Globus pallidus (tissue), 1 donor: ENCODE measurements at regions not wholly inside any gene's neighbourhood (a gene's known extent, or its start where the extent isn't known, plus 50 kb on each side); places are given as distances from the start of the nearest gene placed in this dataset.
"Not testable (repeated sequence)": the region's sequence is repeated elsewhere in the genome, so short reads cannot be mapped to it uniquely, and the experiment has no call there.

Experiments used
- DNase-seq: peaks from one replicate; pipeline ENCODE4 v3.0.0-alpha.2; 2015; ENCODE audit warnings: low spot score

DNA sequence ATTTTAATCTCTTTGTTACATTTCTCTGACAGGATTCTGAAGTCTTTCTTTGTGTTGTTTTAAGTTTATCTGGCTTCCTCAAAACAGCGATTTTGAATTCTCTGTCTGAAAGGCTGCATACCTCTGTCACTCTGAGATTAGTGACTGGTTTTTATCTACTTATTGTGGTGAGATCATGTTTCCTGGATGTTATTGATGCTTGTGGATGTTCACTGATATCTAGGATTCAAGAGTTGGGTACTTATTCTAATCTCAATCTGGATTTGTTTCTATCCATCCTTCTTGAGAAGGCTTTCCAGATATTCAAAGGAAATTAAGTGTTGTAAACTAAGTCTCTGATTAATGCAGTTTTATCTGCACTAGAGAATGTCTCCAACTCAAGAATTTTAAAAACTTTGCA is 1076.1 kb upstream of the ADGRB3 start:
- no peak for DNase-seq

DNA sequence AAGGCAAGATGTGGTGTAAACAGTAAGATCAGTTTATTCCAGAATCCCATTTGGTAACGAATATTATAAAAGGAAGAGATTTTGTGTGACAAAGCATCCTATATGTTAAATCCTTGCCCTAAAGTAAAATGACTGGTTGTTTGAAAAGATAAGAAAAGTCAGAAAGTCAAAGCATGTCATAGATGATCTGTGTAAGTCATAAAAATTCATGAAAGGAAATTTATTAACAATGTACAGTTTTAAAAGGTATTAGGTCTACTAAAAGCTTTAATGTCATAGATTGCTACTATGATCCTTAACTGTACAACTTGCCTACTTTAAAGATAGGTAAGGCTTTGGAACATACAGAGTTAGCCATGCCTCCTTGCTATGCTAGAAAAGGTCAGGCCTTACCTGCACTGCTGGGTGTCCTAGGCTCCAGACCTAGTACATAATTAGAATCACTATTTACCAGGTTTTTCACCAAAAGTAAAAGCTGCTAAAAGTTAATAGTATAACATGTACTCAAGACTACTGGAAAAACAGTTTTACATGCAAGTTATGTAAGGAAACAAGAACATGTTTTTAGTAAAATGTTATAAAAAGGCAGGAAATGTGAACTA is 1090.1 kb upstream of the ADGRB3 start:
- no peak for DNase-seq

DNA sequence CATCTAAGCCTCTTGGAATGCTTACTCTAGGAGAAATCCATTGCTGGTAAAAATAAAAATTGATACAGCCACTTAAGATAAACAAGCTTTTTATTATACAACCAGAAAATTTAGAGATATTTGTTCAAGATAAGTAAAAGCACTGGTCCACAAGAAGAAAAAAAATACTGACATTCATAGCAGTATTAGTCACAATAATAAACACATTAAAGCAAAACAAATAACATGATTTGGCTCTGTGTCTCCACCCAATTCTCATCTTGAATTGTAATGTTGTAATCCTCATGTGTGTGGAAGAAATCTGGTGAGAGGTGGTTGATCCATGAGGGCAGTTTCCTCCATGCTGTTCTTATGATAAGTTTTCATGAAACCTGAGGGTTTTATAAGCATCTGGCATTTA is 1093.5 kb upstream of the ADGRB3 start:
- no peak for DNase-seq

DNA sequence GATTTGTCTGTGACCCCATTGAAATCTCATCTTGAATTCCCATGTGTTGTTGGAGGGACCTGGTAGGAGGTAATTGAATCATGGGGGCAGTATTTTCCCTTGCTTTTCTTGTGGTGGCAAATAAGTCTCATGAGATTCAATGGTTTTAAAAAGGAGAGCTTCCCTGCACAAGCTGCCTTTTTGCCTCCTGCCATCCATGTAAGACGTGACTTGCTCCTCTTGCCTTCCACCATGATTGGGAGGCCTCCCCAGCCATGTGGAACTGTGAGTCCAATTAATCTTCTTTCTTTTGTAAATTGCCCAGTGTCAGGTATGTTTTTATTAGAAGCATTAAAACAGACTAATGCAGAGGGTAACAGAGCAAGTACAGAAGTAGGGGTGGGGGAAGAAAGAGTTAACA is 1097.0 kb upstream of the ADGRB3 start:
- DNase-seq, result no peak

DNA sequence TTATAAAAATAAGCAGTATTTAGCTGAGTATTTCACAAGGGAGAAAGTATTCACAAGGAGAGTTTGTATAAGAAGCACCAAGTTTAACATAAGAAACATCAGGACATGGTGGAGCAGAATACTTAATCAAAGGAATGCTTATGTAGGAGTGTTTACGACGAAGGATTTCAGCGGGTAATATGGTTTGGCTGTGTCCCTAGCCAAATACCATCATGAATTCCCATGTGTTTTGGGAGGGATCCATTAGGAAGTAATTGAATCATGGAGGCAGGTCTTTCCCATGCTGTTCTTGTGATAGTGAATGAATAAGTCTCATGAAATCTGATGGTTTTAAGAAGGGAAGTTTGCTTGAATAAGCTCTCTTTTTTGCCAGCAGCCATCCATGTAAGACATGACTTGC is 1099.1 kb upstream of the ADGRB3 start:
- no peak for DNase-seq

DNA sequence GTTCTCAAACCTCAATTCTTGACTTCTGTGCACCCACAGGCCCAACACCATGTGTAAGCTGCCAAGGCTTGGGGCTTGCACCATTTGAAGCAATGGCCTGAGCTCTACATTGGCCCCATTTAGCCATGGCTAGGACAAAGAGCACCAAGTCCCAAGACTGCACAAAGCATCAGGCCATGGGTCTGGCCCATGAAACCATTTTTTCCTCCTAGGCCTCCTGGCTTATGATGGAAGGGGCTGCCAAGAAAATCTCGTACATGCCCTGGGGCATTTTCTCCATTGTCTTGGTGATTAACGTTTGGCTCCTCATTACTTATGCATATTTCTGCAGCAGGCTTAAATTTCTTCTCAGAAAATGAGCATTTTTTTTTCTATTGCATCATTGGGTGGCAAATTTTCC is 1128.7 kb upstream of the ADGRB3 start:
- no peak for DNase-seq

DNA sequence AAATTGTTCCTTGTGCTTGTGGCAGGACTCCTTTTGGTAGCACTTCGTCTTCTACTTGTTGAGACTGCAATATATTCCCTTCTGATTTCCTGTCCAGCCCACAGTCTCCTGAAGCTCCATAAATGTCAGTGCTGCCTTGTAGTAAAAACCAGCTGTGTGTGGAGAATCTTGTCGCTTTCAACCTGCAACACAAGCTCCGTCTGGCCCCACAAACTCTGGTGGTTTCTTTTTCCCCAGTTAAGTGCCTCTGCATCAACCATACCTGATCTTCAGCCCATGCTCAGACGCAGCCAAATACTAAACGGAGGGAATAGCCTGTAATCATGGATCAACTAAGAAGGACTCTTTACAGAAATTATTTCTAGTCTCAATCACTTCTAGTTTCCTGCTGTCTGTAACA is 1133.3 kb upstream of the ADGRB3 start:
- no peak for DNase-seq

DNA sequence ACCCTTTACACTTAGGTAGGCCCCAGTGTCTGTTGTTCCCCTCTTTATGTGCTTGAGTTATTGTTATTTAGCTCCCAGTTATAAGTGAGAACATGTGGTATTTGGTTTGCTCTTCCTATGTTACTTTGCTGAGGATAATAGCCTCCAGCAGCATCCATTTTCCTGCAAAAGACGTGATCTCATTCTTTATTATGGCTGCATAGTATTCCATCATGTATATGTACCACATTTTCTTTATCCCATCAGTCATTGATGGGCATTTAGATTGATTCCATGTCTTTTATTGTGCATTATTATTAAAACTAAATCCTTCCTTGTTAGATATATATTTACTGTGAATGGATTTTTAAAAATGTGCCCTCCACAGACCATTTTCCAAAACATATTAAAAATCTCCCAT is 1137.3 kb upstream of the ADGRB3 start:
- DNase-seq, result no peak

DNA sequence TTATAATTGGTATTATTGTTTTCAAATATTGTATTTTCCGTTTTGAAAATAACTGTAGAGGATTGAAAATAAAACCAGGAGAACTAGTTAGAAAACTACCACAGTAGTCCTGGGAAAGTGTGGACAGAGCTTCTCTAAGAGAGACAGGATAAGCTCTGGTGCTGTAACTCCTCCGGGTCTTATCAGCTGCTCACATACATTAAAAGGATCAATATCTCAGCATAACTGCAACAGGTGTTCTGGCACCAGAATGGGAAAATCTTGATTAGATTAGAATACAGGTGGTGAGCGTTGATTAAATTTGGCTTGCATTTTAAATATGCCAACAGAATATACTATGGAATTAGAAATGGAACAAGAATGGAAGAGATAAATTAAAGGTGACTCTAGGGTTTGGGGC is 1138.9 kb upstream of the ADGRB3 start:
- DNase-seq, result no peak

DNA sequence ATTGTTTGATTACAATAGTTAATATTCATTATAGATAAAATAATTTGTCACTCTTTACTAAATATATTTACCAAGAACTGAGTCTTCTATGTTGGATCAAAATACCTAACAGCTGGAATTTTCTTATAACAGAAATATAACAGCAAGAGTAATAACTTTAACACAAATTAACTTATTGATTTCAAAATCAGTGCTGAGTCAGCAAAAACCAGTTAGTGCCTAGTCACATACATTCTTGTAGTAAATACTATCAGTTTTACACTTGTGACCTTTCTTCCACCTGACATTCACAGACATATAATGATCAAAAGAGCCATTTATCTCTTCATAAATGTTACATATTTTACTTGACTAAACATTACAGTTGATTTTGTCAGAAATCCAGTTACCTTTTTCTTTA is 1141.4 kb upstream of the ADGRB3 start:
- no peak for DNase-seq

DNA sequence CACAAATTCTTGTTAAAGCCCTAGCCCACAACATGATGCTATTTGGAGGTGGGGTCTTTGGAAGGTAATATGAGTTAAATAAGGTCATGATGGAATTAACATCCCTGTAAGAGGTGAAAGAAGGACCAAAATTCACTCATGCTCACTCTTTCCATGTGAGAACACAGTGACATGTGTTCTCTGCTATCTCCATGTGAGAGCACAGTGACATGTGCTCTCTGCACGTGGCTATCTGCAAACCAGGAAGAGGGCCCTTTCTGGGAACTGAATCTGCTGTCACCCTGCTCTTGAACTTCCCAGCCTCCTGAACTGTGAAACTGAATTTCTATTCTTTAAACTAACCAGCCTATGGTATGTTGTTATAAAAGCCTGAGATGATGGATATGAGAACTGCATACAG is 1159.4 kb upstream of the ADGRB3 start:
- DNase-seq, result no peak

DNA sequence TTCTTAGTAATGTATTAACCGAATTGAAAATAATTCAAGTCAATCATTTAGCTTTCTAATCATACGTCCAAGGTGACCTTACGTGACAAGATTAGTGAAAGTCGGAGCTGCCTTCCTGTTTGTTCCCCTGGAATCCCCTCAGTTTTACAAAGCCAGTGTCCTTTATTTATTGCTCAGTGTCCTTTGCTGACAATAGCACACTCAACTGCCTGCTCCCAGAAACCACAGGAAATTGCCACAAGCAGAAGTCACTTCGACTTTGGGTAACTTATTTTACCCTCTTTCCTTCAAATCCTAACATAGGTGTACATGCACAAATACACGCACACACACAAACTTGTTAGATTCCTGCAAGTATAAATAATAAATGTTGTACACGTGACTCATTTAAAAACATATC is 1167.7 kb upstream of the ADGRB3 start:
- DNase-seq, result no peak

DNA sequence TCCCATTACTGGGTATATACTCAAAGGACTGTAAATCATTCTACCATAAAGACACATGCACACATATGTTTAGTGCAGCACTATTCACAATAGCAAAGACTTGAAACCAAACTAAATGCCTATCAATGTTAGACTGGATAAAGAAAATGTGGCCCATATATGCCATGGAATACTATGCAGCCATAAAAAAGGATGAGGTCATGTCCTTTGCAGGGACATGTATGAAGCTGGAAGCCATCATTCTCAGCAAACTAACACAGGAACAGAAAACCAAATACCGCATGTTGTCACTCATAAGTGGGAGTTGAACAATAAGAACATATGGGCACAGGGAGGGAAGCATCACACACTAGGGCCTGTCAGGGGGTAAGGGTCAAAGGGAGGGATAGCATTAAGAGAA is 1172.4 kb upstream of the ADGRB3 start:
- DNase-seq, result not testable (repeated sequence)

DNA sequence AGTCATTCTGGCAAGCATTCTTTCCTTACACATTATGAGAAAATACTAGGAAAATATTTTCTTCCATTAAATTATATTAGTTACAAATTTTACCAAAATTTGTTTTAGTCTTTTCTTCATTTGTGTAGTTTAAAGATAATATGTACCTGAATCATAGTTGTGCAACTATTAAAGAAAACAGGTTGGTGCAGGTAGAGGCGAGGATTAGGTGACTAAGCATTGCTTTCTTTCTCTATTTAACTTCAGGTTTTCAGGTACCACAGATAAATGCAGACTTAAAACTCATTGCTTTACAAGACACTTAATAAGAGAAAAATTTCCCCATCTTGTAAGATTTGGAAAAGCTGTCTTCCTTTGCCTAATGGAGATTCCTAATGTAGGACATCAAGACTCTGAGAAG is 1175.5 kb upstream of the ADGRB3 start:
- no peak for DNase-seq

DNA sequence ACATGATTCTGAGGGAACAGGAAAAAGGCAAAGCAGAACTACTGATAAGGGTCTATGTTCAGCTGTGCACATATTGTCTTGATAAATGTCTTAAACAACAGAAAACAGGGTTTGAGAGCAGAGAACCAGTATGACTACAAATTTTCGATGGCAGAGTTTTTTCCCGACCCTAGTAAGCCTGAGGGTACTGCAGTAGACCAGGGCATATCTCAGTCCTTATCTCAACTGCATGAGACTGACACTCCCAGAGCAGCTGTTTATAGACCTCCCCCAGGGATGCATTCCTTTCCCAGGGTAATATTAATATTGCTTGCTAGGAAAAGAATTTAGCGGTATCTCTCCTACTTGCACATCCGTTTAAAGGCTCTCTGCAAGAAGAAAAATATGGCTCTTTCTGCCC is 1176.8 kb upstream of the ADGRB3 start:
- no peak for DNase-seq

DNA sequence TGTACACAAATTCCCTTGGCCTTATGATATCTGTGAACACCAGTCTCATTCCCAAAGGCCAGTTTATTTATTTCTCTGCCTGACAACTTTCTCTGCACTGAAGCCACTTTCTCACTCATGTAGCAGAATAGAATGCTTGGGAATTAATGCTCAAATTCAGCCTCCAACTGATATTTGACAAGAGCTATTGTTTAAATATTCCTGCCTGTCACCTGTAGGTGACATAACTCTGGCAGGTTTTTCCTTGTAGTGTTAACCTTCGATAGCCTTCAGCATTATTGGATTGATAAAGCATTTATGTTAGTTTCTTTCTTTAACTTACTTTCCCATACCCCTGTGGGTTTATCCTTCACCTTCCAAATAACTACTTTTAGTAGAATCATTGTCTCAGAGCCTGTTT is 1183.2 kb upstream of the ADGRB3 start:
- DNase-seq, result no peak

DNA sequence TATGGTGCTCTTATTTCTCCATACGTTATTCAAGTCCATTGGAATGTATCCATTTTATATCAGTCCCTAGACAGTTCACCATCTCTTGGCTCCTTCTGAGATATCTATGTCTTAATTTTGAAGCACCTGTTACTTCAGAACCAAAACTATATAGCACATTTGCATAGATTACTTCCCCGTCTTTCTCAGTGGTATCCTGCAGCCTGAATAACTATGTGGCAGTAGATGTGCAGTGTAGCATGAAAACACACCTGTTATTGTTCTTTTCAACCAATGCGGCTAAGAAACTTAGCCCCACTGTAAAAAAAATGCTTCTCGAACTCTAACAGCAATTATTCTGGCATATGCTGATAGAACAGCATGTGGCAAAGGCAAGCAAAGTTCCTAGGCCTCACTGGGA is 1184.4 kb upstream of the ADGRB3 start:
- no peak for DNase-seq

DNA sequence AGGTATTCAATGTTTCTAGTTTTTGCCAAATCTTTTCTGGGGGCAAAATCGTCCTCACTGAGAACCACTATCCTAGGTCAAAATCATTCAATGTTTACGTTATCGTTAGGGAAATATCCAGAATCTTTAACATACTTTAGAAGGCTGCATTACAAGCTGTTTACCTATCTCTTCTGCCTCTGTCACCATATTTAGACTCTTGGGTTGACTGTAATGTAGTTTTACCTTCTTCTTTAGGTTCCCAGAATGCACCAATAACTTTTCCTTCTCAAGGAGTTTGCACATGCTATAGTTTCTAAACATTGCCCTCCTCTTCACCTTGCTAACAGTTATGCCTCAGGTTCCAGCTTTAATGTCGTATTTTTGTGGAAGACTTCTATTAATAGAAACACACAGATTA is 1185.5 kb upstream of the ADGRB3 start:
- no peak for DNase-seq

DNA sequence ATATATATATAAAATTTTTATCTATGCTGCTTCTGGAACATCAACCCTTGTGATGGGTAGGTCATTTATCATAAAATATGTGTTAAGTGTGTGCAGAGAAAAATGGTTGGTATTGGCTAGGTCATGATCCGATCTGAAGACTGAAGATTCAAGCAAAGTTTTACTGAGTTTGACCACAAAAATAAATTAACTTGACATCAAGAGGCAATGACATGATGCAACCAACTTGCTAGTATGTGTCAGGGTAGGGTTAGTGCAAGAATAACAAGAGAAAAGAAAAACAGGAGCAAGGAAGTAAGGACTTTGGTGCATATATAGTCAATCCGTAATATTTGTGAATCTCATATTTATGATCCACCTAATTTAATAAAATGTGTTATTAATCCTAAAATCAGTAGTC is 1202.0 kb upstream of the ADGRB3 start:
- no peak for DNase-seq

DNA sequence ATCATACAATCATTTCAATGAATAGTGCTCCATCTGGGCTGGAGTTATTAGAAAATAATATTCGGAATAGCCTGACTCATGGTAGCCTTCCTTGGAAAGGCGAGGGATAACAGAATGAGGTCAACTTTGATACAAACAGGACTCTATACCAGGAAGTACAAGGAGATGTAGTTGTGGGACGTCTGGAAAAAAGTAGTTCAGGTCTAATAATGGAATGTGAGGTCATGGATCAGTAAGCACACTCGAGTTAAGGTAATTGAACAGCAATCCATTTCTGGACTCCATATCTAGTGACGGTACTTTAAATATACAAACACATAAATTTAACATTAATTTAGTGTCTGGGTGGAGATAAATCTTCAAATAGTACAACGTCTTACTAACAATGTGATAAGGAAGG is 1204.0 kb upstream of the ADGRB3 start:
- no peak for DNase-seq

DNA sequence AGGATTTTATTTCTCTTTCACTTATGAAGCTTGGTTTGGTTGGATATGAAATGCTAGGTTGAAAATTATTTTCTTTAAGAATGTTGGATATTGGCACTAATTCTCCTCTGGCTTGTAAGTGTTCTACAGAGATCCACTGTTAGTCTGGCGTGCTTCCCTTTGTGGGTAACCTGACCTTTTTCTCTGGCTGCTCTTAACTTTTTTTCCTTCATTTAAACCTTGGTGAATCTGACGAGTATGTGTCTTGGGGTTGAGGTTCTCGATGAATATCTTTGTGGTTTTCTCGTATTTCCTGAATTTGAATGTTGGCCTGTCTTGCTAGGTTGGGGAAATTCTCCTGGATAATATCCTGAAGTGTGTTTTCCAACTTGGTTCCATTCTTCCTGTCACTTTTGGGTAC is 1208.4 kb upstream of the ADGRB3 start:
- DNase-seq, result not testable (repeated sequence)

DNA sequence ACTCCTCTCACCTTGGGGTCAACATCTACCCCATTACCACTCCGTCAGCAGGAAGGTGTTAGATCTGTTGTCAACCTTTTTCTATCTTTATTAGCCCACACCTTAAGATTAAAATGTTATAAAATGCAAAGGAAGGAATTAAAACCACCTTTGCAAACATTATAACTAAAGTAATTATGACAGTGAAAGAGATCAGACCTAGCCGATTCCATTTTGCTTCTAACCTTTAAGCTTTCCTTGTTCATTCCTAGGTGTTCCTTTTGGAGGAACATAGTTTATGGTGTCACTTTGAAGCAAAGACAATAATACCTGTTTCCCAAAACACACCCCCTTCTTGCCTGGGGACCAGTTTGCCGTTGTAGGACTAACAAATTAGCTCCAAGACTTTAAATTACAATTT is 1223.0 kb upstream of the ADGRB3 start:
- DNase-seq, result no peak

DNA sequence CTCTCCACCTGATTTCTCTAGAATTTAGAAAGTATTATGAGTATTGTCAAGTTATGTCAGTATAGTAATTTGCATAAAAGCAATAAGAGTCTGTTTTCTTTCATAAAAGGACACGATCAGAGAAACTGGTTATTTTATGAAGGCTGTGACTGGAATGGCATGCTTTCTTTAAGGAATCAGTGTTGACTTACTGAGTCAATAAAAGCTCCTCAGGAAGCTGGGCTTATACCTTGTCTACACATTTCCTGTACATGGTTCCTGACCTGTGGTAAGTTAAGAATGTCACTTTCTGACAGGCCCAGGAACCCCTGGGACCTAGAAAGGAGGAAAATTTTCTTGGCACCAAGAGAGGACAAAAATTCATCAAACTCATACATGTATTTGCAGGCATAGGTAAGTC is 1224.0 kb upstream of the ADGRB3 start:
- no peak for DNase-seq

DNA sequence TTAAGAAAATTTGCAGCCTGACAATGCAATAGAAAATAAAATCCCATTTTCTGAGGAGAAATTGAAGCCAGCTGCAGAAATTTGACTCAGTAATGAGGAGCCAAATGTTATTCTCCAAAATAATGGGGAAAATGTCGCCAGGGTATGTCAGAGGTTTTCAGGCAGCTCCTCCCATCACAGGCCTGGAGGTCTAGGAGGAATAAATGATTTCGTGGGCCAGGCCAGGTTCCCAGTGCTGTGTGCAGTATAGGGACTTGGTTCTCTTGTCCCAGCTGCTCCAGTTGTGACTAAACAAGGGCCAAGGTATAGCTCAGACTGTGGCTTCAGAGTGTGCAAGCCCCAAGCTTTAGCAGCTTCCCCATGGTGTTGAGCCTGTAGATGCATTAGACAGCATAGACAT is 1240.8 kb upstream of the ADGRB3 start:
- no peak for DNase-seq

DNA sequence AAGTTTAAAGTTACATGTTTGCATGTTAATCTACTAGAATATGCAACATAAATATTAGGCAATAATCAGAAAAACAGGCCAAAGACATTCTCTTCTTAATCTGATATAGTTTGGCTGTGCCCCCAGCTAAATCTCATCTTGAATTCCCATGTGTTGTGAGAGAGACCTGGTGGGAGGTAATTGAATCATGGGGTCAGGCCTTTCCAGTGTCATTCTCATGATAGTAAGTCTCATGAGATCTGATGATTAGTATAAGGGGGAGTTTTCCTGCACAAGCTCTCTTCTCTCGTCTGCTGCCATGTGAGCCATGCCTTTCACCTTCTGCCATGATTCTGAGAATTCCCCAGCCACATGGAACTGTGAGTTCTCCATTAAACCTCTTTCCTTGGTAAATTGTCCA is 1241.7 kb upstream of the ADGRB3 start:
- no peak for DNase-seq
